ENCODE measurements at regions not wholly inside any gene's neighbourhood (a gene's known extent, or its start where the extent isn't known, plus 50 kb on each side); places are given as distances from the start of the nearest gene placed in this dataset.
A peak's percentile ranks its signal among the peaks of the same experiment; 100 is the strongest.

DNA sequence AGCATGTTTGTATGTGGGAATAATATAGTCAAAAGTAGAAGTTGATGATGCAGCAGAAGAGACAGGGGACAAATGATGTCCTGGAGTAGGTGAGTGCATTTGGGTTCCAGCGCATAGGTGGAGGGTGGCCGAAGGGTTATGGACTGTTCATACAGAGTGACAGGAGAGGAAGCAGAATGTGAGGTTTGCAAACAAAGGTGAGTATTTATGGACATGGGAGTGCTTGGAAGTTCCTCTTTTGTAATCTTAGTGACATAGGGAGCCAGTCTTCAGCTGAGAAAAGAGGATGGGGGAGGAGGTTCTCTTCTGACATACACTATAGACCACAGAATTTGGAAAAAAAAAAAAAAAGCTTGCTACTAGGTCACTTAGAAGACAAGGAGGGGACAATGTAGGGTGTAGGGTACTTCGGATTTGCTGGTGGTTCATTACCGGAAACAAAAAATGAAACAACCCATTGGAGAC, 331.6 kb downstream of the DLEU7 start:
- TF ChIP-seq, protein P1, sequence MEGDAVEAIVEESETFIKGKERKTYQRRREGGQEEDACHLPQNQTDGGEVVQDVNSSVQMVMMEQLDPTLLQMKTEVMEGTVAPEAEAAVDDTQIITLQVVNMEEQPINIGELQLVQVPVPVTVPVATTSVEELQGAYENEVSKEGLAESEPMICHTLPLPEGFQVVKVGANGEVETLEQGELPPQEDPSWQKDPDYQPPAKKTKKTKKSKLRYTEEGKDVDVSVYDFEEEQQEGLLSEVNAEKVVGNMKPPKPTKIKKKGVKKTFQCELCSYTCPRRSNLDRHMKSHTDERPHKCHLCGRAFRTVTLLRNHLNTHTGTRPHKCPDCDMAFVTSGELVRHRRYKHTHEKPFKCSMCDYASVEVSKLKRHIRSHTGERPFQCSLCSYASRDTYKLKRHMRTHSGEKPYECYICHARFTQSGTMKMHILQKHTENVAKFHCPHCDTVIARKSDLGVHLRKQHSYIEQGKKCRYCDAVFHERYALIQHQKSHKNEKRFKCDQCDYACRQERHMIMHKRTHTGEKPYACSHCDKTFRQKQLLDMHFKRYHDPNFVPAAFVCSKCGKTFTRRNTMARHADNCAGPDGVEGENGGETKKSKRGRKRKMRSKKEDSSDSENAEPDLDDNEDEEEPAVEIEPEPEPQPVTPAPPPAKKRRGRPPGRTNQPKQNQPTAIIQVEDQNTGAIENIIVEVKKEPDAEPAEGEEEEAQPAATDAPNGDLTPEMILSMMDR (IDR thresholded peaks at IDR 0.05) = no peak
- no peak for TF ChIP-seq ZFX (IDR thresholded peaks at IDR 0.05; ENCODE audit: borderline replicate concordance)
- no peak overlapping the region for H3K27ac ChIP-seq

DNA sequence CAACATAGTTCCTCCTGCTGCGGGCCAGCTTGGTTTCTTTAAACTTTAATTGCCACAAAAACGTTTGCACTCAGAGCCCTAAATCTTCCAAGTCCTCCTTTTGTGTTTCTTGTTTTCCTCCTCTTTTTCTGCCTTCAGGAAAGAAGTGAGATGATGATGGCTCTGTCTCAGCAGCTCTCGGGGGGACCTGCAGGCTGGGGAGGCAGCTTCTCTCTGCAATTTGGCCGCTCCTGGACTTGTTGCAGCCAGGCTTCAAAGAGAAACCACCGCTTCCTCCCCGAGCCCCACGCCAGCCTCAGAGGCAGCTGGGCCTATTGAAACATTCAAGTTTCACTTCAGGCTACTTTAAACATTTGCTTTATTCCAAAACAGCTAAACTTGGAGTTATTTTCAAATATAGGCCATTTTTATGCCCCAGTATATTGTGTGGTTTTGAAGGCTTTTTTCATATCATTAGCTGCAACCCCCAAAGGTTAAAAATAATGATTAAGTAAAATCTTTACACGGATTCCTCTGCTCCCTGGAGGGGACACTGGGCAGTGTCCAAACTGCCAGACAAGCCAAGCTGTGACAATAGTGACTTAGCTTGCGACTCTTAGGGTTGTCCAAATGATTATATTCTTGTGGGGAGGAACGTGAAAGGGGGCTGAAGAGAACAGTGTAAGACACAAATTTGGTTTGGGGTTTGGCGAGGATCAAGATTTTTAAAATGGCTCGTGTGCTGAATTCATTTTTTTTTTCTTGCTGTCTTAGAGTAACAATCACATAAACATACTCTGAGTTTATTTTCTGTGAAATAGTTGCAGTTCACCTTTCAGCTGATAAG, 330.8 kb downstream of the DLEU7 start:
- TF ChIP-seq, protein P1 (IDR thresholded peaks at IDR 0.05) = no peak
- no peak for TF ChIP-seq ZFX (IDR thresholded peaks at IDR 0.05; ENCODE audit: borderline replicate concordance)
- H3K27ac ChIP-seq = peak overlapping the region; percentile 79

DNA sequence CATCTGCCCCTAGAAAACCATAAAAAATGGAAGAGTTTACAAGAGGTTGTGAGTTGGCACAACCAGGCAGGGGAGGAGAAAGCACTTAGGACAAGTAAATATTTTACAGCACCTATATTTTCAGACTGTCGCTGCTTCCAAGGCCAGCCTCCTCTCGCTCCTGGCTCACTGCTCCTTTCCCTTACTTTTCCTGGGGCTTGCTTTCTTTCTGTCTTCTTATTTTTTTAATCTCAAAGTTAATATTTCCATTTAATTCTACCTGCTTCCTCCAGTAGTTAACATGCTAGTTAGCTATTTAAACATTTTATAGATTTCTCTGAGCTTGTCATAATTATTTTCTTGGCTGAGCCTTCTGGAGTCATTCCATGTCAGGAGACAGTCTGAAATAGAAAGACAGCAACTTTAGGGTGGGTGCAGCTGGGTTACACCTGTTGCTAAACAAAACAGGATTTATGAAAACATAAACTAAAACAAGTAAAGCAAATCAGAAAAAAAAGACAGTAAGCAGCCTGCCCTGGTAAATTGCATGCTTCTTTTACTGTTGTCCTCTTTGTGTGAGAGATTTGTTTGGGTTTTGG, 330.1 kb downstream of the DLEU7 start:
- no peak for TF ChIP-seq ZFX (IDR thresholded peaks at IDR 0.05; ENCODE audit: borderline replicate concordance)
- TF ChIP-seq, protein P1 (IDR thresholded peaks at IDR 0.05) = no peak

DNA sequence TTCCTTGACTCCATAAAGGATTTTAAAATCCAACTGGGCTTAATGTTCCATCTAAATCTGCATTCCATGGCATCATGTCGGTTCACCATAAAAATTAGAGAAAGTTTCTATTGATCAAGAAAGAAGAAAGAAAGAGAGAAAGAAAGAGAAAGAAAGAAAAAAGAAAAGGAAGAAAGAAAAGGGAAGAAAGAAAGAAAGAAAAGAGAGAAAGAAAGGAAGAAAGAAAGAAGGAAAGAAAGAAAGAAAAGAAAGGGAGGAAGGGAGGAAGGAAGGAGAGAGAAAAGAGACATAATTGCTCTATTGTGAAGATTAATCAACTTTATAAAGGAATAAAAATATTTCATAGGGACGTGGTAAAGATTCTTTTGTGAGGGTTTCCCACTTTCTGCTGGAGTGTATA, 329.2 kb downstream of the DLEU7 start:
- peak overlapping the region; percentile 79 for H3K27ac ChIP-seq
- TF ChIP-seq, protein P1 (IDR thresholded peaks at IDR 0.05) = no peak
- no peak for TF ChIP-seq ZFX (IDR thresholded peaks at IDR 0.05; ENCODE audit: borderline replicate concordance)

More for the DNA sequence above, 330.1 kb downstream of the DLEU7 start:
- peak overlapping the region; percentile 79 for H3K27ac ChIP-seq

DNA sequence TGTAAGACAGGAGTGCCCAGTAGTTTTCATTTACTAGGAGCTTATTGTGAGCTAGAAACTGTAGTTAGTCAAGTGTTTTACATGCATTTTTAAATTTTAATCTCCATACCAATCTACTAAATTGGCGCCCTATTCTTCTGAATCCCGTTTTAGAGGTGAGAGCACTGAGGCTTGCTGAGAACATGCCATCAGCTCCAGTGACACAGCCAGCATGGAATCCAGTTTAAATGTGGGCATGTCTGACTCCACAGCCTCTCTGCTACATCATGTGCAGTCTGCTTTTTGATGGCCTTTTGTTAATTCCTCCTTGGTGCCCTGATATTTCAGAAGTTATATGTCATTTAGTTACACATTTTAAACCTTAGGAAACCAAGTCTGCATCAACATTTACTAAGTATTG, 325.4 kb downstream of the DLEU7 start:
- no peak for TF ChIP-seq ZFX (IDR thresholded peaks at IDR 0.05; ENCODE audit: borderline replicate concordance)
- TF ChIP-seq, protein P1 (IDR thresholded peaks at IDR 0.05) = no peak
- no peak overlapping the region for H3K27ac ChIP-seq

DNA sequence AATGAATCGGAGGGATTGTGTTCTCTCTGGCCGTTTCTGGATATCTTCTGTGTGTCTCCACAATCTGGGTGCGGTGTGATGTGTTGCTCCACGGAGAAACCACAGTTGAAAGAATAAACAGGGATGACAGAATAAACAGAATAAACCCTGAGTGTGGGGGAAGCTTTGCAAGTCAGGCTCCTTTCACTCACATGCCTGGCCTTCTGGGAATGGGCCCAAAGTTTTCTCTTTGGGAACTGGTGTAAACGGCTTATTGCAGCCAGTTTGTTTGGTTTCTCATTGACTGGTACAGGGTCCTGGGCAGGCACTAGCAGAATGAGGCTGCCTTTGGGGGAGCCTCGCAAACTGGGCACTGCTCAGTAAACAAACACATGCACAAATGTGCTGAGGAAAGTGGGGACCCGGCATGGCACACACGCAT, 324.7 kb downstream of the DLEU7 start:
- TF ChIP-seq, protein P1 (IDR thresholded peaks at IDR 0.05) = no peak
- TF ChIP-seq ZFX (IDR thresholded peaks at IDR 0.05; ENCODE audit: borderline replicate concordance) = no peak
- no peak overlapping the region for H3K27ac ChIP-seq

DNA sequence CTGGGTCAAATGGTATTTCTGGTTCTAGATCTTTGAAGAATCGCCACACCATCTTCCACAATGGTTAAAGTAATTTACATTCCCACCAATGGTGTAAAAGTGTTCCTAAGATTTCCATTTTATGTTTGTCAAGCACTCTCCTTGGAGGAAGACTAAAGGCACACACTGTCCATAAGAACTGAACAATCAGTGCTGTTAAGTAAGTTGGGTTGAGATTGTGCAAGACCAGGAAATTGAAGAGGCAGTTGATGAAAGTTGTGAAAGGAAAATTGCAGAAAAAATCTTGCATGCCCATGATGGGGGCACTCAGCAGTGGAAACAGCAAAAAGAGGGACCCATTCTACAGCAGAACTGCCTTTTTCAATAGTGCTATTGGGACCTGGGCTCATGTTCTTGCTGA, 323.6 kb downstream of the DLEU7 start:
- no peak overlapping the region for H3K27ac ChIP-seq
- no peak for TF ChIP-seq ZFX (IDR thresholded peaks at IDR 0.05; ENCODE audit: borderline replicate concordance)
- TF ChIP-seq, protein P1 (IDR thresholded peaks at IDR 0.05) = no peak
